Fibroblast of pulmonary artery (primary cell): ENCODE measurements at regions not wholly inside any gene's neighbourhood (a gene's known extent, or its start where the extent isn't known, plus 50 kb on each side); places are given as distances from the start of the nearest gene placed in this dataset.

Source experiments
- DNase-seq: peaks from one replicate; pipeline ENCODE4 v3.0.0-alpha.2; 2010; ENCODE audit warnings: low read depth
- H3K4me3 ChIP-seq: replicated peaks from 2 replicates; pipeline ENCODE4 v1.5.1; 2011; ENCODE audit warnings: low read depth, mild to moderate bottlenecking, control low read depth, low read length, moderate library complexity
- CTCF ChIP-seq: IDR thresholded peaks from 2 replicates; pipeline ENCODE4 v1.5.1; 2011; ENCODE audit warnings: mild to moderate bottlenecking, control low read depth, low read length, inconsistent platforms; ENCODE audit errors: missing control alignments

GRCh38 chr7:8998762-8999161 lies 565.4 kb downstream of the NXPH1 start:
- no peak overlapping the region for H3K4me3 ChIP-seq
- DNase-seq = no peak
- TF ChIP-seq CTCF = no peak

DNA sequence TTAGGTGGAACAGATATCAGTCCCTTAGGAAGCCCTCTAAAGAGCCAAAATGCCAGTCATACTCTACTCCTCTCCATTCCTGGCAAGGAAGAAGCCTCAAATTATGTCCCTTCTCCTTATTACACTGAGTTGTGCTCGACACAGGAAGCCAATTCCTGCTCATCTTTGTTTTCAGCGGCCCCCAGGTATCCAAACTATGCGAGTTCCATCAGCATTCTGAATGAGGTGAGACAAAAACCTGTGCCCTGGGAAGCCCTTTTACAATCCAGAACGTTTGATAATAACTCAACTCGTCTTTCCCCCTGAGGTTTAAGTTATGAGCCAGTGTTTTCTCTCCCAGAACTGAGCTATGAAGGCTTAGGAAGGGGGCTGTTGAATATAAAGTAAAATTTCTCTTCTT lies 580.5 kb downstream of the NXPH1 start:
- TF ChIP-seq CTCF = no peak
- DNase-seq = no peak
- H3K4me3 ChIP-seq = no peak overlapping the region

DNA sequence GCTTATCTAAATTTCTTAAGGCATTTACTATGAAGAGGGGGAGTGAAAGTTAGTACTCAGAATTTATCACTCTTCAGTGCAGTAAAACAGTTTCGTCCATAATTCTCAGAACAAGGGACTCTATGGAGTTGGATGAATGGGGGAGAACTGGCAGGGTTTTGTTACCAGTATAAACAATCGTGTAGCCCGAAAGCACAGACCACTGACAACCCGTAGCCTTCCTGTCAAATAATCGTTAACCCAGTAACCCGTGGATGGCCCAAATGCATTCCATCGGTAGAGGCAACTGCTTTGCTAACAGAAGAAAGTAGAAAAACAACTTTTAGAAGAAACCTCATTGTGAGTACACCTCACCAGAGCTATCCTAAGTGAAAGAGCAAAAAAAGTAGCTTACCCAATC lies 583.9 kb downstream of the NXPH1 start:
- no peak for DNase-seq
- no peak overlapping the region for H3K4me3 ChIP-seq
- TF ChIP-seq CTCF = no peak

DNA sequence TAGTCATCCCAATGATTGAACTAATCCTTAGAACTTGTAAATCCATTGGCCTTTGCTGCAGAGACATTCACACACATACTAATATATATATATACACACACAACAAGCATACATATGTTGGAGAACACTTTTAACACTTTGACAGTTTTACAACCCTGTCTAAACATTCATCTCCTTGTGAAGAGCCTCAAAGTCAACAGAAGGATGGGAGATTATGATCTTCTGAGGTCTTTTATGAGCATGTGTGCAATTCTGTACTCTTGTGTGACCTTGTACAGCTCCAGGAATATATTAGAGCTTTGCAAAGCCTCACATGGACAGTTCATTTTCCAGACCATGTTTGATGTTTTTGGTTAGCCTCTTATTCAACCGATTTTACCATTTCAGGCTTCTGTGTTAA lies 589.0 kb downstream of the NXPH1 start:
- TF ChIP-seq CTCF = no peak
- H3K4me3 ChIP-seq = no peak overlapping the region
- no peak for DNase-seq

DNA sequence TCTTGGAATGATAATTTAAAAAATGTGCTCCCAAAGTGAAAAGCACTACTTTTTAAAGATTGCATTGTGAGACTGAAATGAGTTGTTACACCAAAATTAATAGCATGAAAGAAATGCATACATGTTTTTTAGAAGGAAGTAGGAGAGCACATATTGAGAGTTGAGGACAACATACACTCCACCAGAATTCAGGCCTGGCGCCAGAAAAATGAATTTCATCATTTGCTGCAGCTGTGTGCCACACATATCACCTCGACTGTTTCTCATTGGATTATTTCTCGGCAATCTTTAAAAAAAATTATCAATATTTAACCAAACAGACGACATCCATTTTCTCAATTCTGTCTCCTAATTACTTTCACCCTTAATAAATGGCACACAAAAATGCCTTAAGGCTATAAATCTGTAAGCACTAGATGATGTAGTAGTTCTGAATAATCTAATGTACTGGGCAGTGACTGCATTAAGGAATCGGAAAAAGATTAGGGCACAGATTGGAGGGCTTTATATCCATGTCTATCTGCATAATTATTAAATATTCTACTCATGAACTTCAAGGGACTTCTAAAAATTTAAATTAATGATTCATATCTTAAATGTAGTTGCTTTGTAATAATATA lies 590.4 kb downstream of the NXPH1 start:
- no peak for DNase-seq
- TF ChIP-seq CTCF = no peak
- no peak overlapping the region for H3K4me3 ChIP-seq

DNA sequence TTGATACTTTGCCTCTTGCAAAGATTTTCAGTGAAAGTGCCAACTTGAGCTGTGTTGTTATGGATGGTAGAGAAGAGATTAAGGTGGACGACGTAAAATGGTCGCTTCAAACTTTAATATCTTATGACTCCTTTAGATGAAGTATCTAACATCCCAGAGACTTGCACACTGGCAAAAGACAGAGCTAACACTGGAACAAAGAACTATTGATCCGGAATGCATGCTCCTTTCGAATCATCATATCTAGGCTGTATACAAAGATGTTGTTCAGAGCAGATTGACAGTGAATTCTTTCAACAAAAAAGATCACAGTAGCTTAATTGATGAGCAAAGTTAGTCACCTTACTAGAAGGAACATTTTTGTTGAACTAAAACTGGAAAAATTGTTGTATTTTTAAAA lies 592.7 kb downstream of the NXPH1 start:
- no peak for TF ChIP-seq CTCF
- no peak overlapping the region for H3K4me3 ChIP-seq
- no peak for DNase-seq

DNA sequence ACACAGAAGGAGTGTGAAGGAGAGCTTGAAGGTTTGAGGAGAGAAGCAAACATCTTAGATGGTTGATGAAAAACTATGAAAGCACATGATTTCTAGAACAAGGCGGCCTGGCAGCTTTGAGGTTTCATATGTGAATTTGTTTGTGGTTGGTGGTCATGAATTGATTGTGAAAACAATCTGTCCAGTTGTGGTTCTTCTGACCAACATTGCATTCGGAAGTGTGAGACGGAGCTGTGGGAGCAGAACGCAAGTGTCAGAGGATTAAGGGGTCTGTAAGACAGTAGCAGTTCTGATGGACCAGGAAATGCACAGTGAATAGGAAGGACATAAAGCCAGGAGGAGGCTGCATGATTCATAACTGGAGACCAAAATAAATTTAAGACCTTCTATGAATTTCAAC lies 594.6 kb downstream of the NXPH1 start:
- TF ChIP-seq CTCF = no peak
- no peak for DNase-seq
- H3K4me3 ChIP-seq = no peak overlapping the region
